ENCODE measurements at regions not wholly inside any gene's neighbourhood (a gene's known extent, or its start where the extent isn't known, plus 50 kb on each side); places are given as distances from the start of the nearest gene placed in this dataset.

DNA sequence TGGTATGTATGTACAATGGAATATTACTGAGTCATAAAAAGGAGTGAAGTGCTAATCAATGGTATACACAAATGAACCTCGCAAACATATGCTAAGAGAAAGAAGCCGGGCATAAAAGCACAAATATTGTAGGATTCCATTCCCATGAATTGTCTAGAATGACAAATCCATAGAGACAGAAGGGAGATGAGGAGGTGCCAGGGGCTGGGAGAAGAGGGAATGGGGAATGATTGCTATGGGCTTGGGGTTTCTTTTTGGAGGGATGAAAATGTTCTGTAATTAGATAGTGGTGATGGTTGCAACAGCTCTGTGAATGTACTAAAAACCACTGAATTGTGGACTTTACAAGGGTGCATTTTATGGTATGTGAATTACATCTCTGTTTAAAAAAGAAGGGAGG is 73.5 kb downstream of the GLI2 start:
- no peak for DNase-seq (ENCODE audit: low spot score)

DNA sequence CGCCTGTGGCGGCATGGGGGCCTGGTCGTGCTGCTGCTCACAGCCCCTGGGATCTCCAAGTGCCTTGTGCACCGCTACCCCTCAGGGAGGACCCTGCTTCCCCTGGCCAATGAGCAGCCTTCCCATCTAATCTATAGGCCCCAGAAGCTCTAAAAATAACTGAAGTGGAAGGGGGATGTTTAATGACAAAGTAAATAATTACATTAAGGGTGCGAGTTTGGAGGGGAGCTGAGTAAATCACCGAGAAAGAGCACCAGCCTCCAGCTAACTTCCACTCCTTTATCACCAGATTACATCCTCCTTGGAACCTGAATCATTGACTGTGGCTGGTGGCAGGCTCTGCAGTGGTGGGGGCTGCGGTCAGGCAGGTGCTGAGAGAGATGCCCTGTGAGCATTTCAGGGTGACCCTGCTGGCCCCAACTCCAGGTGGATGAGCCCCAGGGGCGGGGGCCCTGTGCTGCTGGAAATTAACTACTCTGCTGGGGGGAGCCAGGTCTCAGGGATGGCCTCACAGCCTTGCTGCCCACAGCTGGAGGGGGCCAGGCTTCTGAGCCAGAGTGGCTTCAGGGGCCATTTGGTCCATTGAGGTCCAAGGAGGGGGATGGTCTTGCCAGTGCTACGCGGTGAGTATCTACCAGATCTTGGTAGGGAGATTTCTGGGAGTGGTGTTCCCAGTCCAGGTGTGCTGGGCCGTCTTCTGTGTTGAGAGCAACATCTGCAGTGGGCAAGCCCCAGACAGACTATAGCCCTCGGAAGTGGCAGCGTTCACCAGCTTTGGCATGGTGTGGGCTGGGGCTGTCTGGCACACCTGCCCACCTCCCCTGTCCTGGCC is 74.2 kb downstream of the GLI2 start:
- no peak for DNase-seq (ENCODE audit: low spot score)

DNA sequence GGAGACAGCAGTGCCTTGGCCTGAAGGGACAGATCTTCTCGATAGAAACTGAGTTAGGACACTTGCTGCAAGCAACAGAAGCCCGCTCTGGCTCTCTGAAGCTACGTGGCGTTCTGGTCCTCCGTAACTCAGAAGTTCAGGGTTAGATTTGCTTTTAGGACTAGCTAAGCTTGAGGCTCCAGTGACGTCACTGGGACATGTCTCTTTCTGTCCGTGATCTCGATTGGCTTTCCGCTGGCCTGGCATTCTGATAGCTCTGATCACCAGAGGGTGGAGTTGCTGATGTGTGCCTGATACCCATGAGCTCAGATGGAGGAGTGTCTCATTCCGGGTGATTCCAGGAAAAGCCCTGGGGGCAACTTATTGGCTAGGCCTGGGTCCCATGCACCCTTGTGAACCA is 75.0 kb downstream of the GLI2 start:
- DNase-seq (ENCODE audit: low spot score) = no peak

DNA sequence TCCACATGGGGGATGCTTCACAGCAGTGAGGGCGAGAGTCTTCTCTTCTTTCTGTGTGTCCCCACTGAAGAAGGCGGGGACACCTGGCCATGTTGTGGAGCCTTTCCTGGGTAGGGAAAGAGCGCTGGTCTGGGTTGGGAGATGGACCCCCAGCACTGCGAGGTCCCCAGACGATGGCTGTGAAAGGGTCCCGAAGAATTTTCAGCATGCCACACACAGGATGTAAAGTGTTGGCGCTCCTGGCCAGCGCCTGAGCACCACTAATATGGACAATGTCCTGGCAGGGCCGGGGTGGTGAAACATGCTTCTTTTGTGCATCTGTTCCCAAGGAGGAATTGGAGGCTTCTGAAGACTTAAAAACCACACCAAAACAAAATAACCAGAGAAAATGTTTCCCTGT is 77.2 kb downstream of the GLI2 start:
- DNase-seq (ENCODE audit: low spot score) = no peak

DNA sequence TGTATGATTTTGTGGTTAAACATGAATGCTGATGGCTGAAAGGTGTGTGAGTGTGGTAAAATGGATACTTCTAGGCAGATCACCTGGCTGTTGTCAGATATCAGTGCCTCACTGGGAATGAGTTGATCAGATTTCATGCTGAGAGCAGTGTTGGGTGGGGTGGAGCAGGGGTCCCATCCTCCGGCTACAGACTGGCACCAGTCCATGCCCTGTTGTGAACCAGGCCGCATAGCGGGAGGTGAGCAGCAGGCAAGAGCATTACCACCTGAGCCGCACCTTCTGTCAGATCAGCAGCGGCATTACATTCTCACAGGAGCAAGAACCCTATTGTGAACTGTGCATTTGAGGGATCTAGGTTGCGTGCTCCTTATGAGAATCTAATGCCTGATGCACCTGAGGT is 78.7 kb downstream of the GLI2 start:
- no peak for DNase-seq (ENCODE audit: low spot score)

DNA sequence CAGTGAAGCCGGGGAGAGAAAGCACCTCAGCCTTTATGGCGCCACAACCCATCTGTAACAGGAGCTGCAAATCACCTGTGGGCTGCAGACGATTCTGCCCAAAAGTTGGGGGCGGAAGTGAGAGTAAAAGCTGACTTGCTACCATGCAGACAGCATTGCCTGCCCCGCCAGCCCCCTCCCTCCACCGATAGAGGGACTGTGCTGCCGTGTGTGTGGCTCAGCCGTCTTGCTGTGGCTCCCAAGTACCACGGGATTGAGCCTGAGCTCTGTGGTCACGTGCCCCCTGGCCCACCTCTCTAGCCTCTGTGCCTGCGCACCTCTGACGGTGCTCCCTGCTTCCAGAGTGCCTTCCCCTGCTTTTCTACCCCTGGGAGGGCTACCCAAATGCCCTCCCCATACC is 79.6 kb downstream of the GLI2 start:
- no peak for DNase-seq (ENCODE audit: low spot score)

DNA sequence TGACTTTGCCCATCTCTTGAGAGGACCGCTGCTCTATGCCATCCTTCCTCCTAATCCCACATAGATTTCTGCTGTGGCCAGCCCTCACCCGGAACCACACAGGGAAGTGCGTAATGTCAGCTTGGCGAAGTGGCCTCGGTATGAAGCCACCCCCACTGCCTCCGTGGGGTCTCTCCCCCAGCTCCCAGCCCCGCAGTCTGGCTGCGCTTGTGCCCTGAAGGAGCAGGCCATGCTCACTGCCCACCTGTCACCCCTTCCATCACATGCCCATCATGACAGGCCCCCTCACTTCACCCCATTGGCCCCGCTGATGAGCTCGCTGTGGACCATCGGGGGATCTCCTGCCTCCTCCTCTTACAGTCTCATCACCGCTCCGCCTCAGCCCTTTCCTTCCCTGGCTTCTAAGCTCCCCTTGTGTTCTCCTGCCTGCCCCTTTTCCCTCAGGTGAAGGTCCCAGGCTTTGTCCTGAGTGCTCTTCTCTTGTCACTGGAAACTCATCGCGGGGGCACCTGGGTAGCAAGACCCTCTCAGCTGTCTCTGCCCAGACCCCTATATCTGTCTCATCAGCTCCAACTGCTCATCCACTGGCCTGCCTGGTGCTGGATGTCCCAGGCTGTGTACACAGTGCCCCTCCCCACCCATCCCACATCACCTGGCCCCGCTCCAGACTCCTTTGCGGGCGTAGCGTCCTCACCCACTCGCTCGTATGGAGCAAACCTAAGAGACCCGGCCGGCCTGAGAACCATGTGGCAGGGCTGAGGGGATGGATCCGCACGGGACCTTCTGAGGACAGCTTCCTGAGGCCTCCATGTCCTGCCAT is 81.7 kb downstream of the GLI2 start:
- DNase-seq (ENCODE audit: low spot score) = no peak

DNA sequence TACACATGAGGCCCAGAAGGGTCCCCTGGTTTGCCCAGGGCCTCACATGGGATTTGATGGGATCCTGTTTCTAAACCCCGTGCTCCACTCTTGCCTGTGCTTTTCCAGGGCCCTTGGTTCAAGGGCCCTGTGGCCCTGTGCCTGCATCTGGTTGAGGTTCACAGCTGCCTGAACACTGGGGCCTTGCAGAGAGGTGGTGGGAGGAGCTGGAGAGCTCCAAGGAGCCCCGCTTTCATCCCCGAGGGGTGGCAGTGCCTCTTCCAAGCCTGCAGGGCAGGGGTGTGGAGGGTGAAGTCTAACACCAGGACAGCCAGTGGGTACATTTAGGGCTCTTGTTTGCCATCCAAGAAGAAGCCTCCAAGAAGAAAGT is 82.3 kb downstream of the GLI2 start:
- no peak for DNase-seq (ENCODE audit: low spot score)

DNA sequence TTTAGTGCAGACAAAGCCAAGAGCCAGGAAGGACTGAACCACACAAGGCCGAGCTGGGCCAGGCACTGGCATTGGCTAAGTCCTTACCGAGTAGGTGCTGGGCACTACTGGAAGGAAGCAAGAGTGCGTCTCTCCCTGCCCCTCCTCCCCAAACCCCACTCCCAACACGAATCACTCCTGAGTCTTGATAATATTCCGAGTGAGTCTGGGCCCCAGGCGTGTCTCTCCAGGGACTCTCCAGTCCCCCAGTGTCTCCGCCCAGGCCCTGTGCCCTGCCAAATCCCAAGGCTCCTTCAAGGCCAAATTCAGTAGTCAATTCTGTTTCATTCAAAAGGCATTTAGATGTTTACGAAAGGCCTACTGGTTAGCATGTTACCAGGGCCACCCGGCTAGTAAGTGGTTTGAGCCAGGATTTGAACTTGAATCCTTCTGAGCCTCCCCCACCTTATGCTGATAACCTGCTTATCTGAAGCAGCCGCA is 82.8 kb downstream of the GLI2 start:
- DNase-seq (ENCODE audit: low spot score) = peak; percentile 94

DNA sequence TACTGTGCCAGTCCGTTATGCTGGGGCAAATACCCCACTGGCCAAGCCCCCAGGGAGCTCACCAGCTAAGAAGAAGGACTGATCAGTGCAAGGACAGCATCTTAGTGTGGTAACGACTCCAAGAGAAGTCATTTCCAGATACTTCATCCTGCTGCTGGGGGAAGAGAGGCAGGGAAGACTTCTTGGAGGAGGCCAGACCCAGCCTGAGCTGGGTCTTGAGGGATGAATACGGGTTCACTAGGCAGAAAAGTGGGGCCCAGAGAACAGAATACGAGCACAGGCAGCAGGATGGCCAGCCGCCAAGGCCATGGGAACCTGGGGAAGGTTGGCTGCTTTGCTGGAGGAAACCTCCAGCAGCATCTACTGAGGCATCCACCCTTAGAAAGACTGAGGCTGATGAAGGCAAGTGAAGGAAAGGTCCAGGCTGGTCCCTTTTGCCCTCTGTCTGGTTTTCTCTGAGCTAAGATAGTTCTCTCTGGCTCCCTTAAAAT is 84.1 kb downstream of the GLI2 start:
- no peak for DNase-seq (ENCODE audit: low spot score)

DNA sequence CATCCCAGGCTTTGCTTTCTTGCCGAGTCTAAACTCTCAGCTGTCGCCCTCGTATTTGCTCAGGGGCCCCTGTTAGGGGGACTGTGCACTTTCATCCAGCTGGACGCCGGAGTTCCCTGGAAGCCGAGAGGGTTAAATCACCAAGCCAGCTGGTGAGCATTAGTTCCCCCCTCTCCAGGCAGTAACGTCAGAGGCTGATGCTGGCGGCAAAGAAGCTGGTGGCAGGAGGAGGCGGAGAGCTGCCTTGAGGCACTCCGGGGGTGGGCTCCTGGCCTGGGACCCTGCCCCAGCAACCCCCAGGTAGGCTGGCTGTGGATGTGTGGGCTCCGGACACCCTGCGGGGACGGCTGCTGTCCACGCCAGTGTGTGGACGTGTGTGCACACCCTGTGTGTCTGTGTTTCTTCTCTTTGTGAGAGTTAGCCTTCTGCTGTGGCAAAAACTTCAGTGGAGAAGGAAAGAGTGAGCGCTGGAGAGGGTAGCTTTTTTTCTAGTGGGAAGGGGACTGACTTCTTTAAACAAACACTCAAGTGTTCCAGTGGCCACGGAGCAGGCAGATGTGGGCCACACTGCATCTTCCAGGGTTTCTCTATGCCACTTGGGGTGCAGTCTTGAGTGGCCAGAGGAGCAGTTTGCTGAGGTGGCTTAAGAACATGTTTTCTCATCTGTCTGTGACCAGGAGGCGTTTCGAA is 84.7 kb downstream of the GLI2 start:
- peak; percentile 63 for DNase-seq (ENCODE audit: low spot score)

DNA sequence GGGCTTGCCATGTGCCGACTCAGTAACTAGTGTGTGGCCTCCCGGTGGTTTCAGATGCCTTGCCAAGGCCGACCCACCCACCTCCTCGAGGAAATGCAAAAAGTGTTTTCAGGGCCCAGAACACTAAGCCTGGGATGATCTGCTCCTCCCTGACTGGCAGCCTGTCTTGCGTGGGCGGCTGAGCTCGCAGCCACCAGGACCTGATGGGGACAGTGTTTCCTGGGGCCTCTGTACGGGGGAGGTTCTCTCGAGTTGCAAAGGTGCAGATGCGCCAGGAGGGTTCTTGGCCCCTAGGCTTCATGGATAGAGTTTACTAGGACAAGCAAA is 85.2 kb downstream of the GLI2 start:
- peak; percentile 84 for DNase-seq (ENCODE audit: low spot score)

DNA sequence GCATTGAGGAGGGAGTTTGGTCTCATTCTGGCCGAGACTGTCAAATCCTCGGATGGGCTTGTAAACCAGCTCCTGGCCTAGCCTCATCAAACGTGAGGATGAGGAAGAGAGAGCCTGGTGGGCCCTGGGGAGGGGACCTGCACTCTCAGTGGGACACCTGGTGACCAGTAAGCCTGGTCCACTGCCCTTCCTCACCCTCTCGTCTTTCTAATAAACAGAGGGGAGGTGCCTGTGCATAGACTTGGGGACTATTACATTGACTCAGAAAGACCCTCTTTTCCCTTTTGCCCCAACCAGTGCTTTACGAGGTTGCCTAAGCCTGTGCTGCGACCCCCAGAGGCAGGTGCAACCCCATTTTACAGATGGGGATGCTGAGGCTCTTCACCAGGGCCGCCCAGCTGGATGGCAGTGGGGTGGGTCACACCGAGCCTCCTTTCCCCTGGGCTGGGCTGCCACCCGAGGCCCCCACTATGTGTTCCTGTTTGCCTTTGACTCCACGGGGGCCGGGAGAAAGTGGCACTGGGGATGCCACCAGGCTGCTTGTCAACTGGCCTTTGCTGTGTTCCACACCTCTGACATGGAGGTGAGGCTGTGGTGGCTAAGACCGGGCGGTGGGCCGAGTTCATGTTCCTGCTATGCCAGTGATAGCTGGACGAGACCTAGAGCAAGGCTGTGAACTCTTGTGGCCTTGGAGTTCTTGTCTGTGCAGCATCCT is 85.9 kb downstream of the GLI2 start:
- no peak for DNase-seq (ENCODE audit: low spot score)

DNA sequence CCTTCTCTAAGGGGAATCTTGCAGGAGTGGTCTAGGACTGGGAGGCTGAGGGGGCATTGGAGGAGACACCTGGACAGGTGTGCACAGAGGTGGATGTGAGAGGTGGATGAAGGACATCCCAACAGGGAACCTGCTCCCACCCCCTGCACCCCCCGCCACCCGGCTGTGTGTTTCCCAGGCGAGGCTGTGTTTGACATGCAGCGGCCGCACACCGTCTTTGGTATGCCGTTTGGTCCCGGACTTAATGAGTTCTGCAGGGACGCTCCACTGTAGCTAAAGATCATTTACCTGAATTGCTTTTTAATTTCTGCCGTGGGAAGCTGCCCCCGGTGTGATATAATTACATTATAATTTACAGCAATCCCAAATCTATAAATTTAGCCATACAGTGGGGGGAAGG is 87.3 kb downstream of the GLI2 start:
- no peak for DNase-seq (ENCODE audit: low spot score)

DNA sequence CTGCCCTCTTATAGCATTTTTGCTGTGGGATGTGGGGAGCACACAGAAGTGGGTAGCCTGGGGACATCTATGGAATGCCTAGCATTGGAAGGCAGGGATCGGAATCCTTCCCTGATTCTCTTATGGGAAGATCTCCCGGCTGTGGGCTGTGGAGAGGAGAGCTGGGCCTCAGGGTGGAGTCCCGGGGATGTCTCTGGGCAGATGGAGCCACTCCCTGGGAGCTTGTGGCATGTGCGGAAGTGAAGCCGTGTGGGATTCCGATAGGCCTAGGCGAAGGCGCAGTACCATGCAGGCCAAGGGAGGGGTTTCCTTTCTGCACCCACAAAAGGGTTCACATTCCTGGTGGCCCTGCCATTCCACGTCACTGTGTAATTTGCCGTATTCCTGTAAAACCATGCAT is 87.9 kb downstream of the GLI2 start:
- no peak for DNase-seq (ENCODE audit: low spot score)

DNA sequence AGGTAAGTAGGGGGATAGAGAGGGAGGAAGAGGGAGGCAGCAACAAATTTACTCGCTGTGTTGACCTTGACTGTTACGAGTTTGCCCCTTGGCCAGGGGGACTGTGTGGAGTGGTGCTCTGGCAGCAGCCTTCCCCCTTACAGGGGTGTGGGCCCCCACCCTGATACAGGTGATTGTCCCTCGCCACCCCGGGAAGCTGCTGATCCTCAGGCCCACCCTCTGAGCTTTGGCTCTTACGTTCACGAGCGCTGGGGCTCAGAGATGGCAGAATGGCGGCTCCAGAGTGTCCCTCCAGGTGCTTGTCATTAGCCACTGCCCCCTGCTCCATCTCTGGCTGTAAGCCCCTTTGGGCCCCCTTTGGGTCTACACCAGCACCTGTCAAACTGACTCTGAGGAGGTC is 88.6 kb downstream of the GLI2 start:
- no peak for DNase-seq (ENCODE audit: low spot score)

DNA sequence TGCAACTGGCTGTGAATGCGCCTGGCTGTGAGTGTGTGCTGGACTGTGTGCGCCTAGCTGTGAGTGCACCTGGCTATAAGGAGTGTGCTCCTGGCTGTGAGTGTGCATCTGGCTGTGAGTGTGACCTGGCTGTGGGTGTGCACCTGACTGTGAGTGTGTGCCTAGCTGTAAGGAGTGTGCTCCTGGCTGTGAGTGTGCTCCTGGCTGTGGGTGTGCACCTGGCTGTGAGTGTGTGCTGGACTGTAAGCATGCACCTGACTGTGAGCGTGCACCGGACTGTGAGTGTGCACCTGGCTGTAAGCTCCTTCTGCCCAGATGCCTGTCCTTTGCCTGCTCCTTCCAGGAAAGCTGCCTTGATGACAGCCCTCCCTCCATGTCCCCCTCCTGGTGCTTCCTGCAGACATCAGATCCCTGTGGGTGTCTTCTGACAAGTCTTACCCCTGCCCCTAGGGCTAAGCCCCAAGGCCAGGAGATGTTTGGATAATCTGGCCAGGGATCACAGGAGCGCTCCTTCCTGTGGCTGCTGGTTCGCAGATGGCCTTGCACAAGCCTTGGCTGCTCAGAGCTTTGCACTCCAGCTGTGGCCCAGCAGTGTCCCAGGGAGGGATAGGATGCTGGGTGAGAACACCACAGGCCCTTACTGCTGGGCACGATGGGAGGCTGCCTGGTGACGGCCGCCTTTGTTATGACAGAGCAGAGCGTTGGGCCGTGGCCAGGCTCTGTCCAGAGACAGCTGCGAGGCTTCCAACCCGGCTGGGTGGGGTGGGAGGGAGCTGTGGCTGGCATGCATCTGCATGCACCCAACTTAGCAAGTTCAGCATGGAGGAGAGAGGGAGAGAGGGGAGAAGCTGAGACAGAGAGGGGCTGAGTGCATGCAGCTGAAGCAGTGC is 89.9 kb downstream of the GLI2 start:
- DNase-seq (ENCODE audit: low spot score) = peak; percentile 81

DNA sequence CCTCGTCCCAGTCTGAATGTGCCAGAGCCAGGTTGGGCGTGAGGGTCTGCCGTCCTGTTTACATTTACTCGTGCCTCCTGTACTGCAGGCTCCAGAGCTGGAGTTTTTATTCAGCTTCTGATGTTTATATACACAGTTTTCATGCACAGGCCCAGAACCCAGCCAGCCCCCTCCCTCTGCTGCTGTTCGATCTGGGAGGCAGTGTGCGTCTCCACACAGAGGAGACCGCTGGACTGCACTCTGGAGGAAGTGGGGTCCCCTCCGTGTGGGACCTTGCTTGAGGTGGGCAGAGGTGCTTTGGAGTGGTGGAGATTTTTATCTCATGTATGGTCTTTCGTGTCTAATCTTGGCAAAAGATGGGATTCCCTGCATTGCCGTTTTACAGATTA is 90.6 kb downstream of the GLI2 start:
- DNase-seq (ENCODE audit: low spot score) = no peak

DNA sequence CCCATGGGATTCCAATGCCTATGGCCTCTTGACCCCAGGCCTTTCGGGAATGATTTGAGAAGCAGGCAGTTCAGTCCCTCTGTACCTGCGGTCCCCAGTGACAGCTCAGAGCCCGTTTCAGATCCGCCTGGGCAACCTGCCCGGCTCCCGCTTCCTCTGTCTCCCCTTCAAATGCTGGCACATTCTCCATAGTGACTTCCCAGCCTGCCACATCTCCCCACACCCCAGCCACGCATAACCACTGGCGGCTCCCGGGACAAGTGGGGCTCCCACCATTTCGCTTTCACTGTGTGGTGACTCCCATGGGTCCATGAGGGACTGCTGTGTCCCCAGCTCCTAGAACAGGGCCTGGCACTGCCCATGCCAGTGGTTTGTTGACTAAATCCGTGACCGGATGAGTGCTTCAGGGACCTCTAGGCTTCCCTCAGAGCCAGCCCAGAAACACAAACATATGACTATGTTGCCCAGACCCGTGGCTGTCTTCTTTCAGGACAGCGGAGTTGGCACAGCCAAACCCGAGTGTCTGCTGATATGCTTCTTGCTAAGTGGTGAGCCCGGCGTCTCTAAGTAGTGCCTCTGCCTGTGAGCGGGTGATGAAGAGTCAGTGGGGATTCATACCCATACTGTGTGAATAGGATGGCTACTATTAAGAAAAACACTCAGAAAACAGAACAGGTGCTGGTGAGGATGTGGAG is 91.2 kb downstream of the GLI2 start:
- DNase-seq (ENCODE audit: low spot score) = no peak

DNA sequence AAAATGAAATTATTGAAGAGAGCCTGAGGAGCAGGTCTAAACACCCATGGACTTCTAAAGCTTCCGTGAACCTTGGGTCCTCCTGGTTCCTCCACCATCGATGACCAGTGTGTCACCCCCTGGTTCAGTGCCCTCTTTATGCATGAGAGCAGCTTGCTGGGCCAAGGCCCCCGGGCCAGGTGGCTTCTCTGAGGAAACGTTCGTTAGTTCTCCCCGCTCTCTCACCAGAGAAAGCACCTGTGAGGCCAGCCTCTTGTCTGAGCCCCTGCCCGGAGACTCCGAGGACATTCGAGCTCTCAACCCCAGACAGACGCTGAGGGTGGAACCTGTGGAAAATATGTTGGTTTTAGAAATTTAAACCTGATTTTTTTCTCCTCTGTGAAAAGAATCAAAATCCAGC is 92.4 kb downstream of the GLI2 start:
- no peak for DNase-seq (ENCODE audit: low spot score)

All from GM03348 (cell line).